ENCODE measurements at regions not wholly inside any gene's neighbourhood (a gene's known extent, or its start where the extent isn't known, plus 50 kb on each side); places are given as distances from the start of the nearest gene placed in this dataset.

GRCh38 chr2:116645155-116645554, 1169.3 kb upstream of the DDX18 start:
- TF ChIP-seq MAFK (IDR thresholded peaks at IDR 0.05; ENCODE audit: low read depth, low read length) (no peak), MAZ (IDR thresholded peaks at IDR 0.05; ENCODE audit: borderline replicate concordance, low read depth, low read length) (no peak), MXI1 (IDR thresholded peaks at IDR 0.05; ENCODE audit: borderline replicate concordance, low read depth, low read length) (no peak), FOS (IDR thresholded peaks at IDR 0.05; ENCODE audit: low read depth, low read length) (no peak), CHD1 (IDR thresholded peaks at IDR 0.05; ENCODE audit: low read depth, low read length) (no peak), RAD21 (IDR thresholded peaks at IDR 0.05; ENCODE audit: low read length) (no peak), CTCF (conservative IDR thresholded peaks at IDR 0.05; ENCODE audit: low read depth, low read length) (no peak), SMC3 (IDR thresholded peaks at IDR 0.05; ENCODE audit: low read depth, low read length) (no peak), USF2 (IDR thresholded peaks at IDR 0.05; ENCODE audit: low read depth, low read length) (no peak), CEBPB (IDR thresholded peaks at IDR 0.05; ENCODE audit: low read depth, low read length) (no peak), NFE2L2 (IDR thresholded peaks at IDR 0.05; ENCODE audit: low read depth, low read length) (no peak), POLR2A (IDR thresholded peaks at IDR 0.05; ENCODE audit: low read depth, low read length) (no peak), ELK1 (IDR thresholded peaks at IDR 0.05; ENCODE audit: borderline replicate concordance, low read depth, low read length) (no peak), RFX5 (IDR thresholded peaks at IDR 0.05; ENCODE audit: low read depth, low read length) (no peak), BHLHE40 (IDR thresholded peaks at IDR 0.05; ENCODE audit: low read depth, low read length) (no peak)
- H2BK5ac ChIP-seq (ENCODE audit: low read depth, low read length, poor library complexity, severe bottlenecking) = no peak overlapping the region
- ATAC-seq (ENCODE audit: low read depth) (no peak), DNase-seq (no peak)
- H3K18ac ChIP-seq (ENCODE audit: low read depth, low read length) = no peak overlapping the region
- ChIA-PET CTCF (no interaction called here), POLR2A (ENCODE audit: unreplicated experiment) (no interaction called here)
- H3K36me3 ChIP-seq (ENCODE audit: control insufficient read depth, insufficient read depth, low read length) = no peaks in the 10 kb centered on the region
- intact Hi-C loops (cut with micrococcal nuclease) = no loop called here
- H2AK5ac ChIP-seq (ENCODE audit: low read depth, low read length) = no peak overlapping the region
- in situ Hi-C loops (cut with MboI; ENCODE audit: low sequenced_read_pairs) = no loop called here
- no peak overlapping the region for H3K4ac ChIP-seq (ENCODE audit: low read depth, low read length)
- WGBS, 2 experiments (ENCODE audit: extremely low coverage in 2 of 2, insufficient read length in 1 of 2) = no CpG with 5 or more reads among the region's 1 CpG
- H4K5ac ChIP-seq (ENCODE audit: low read depth, low read length) = no peak overlapping the region
- no peak overlapping the region for H2BK20ac ChIP-seq (ENCODE audit: low read depth, low read length)
- no peak overlapping the region for H3K4me2 ChIP-seq (ENCODE audit: low read depth, low read length)
- H4K8ac ChIP-seq (ENCODE audit: low read depth in 2 of 2, low read length in 2 of 2) = no peak overlapping the region
- no TSS peak for BruUV-seq (replicated peaks)
- H4K20me1 ChIP-seq (ENCODE audit: insufficient read depth, low read length) = no peaks in the 10 kb centered on the region
- H3K4me3 ChIP-seq (ENCODE audit: insufficient read depth, low read depth, low read length) = no peak overlapping the region
- H3K27ac ChIP-seq (ENCODE audit: insufficient read depth, low read length) = no peak overlapping the region
- dilution Hi-C loops (cut with HindIII; ENCODE audit: low sequenced_read_pairs, unreplicated experiment) = no loop called here
- no peak overlapping the region for H2AFZ ChIP-seq (replicated peaks; ENCODE audit: low read length, poor library complexity)
- H3K9me1 ChIP-seq (ENCODE audit: insufficient read depth, low read length) = no peaks in the 10 kb centered on the region
- H4K91ac ChIP-seq (ENCODE audit: insufficient read depth, low read depth, low read length) = no peak overlapping the region
- H2BK120ac ChIP-seq (ENCODE audit: low read depth, low read length) = no peak overlapping the region
- H3K27me3 ChIP-seq (ENCODE audit: control insufficient read depth, insufficient read depth, low read length) = no peaks in the 10 kb centered on the region
- no peaks in the 10 kb centered on the region for H3K79me1 ChIP-seq (ENCODE audit: low read depth in 1 of 2, low read length in 2 of 2)
- no peak overlapping the region for H3K14ac ChIP-seq (replicated peaks; ENCODE audit: low read depth, low read length)
- no peaks in the 10 kb centered on the region for H3K4me1 ChIP-seq (ENCODE audit: control insufficient read depth, insufficient read depth, low read length)
- H2AK9ac ChIP-seq (replicated peaks; ENCODE audit: low read depth, low read length, poor library complexity) = no peak overlapping the region
- no peak overlapping the region for H3K9ac ChIP-seq (ENCODE audit: low read depth, low read length)
- peaks cover 2% of the 10 kb centered on the region; the same call in 1 of the 2 replicates for H3K9me3 ChIP-seq (ENCODE audit: control insufficient read depth, insufficient read depth, low read length)
- no peak overlapping the region for H3K56ac ChIP-seq (ENCODE audit: extremely low read depth, insufficient read depth, low read length)
- H3K23ac ChIP-seq (ENCODE audit: low read depth, low read length) = no peak overlapping the region
- no peak overlapping the region for H2BK15ac ChIP-seq (ENCODE audit: low read depth, low read length)
